ENCODE measurements at regions not wholly inside any gene's neighbourhood (a gene's known extent, or its start where the extent isn't known, plus 50 kb on each side); places are given as distances from the start of the nearest gene placed in this dataset.
"Not testable (repeated sequence)": the region's sequence is repeated elsewhere in the genome, so short reads cannot be mapped to it uniquely, and the experiment has no call there.

- TF ChIP-seq CEBPB (IDR thresholded peaks at IDR 0.05; ENCODE audit: low read depth, low read length); YY1 (IDR thresholded peaks at IDR 0.05; ENCODE audit: low read depth, low read length); POLR2AphosphoS5 (IDR thresholded peaks at IDR 0.05; ENCODE audit: low read depth, low read length); GABPA (IDR thresholded peaks at IDR 0.05; ENCODE audit: borderline replicate concordance, insufficient read depth, low read length): not testable (repeated sequence)
- TF ChIP-seq, protein P1, sequence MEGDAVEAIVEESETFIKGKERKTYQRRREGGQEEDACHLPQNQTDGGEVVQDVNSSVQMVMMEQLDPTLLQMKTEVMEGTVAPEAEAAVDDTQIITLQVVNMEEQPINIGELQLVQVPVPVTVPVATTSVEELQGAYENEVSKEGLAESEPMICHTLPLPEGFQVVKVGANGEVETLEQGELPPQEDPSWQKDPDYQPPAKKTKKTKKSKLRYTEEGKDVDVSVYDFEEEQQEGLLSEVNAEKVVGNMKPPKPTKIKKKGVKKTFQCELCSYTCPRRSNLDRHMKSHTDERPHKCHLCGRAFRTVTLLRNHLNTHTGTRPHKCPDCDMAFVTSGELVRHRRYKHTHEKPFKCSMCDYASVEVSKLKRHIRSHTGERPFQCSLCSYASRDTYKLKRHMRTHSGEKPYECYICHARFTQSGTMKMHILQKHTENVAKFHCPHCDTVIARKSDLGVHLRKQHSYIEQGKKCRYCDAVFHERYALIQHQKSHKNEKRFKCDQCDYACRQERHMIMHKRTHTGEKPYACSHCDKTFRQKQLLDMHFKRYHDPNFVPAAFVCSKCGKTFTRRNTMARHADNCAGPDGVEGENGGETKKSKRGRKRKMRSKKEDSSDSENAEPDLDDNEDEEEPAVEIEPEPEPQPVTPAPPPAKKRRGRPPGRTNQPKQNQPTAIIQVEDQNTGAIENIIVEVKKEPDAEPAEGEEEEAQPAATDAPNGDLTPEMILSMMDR (IDR thresholded peaks at IDR 0.05; ENCODE audit: control extremely low read depth in 1 of 3, insufficient read depth in 1 of 3, low read depth in 1 of 3, low read length in 3 of 3), result not testable (repeated sequence)
Measured at GRCh38 chr5:88615767-88616166, 267.2 kb downstream of the MEF2C start.
